ENCODE measurements at regions not wholly inside any gene's neighbourhood (a gene's known extent, or its start where the extent isn't known, plus 50 kb on each side); places are given as distances from the start of the nearest gene placed in this dataset.

DNA sequence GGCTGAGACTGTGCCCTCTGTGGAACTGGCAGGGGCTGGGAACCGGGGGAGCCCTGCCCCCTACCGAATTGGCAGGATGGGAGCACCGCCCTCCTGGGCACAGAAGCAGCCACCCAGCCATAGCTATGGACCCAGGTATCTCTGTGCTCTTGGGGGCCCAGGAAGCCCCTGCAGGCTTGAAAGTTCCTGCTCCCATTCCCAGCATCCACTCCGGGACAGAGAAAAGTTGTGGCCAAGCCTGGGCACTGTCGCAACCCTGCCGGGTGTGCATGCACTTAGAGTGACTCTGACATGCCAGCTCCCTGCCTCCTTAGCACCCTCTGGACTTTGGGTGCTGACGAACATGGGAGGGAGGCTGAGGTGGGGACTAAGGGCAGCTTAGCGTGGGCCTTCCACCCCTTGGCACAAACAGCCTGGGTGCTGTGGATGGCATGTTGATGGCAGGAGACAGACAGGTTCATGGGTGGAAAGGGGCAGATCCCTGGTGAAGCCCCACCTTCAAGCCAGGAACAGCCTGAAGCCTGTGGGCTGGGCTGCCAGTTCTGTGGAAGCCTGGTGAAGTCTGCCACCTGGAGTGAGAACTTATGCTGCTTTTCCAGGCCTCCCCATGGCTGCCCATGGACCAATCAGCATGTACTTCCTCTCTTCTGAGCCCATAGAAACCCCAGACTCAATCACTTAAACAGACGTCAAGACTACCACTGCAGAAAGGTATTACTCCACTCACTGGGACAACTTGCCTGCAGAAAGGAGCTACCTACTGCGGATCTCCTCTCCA is 279.0 kb downstream of the ATXN7L3B start:
- intact Hi-C loops (cut with DNase I; ENCODE audit: low total_unique reads): no loop called here
- no peak overlapping the region for H3K27ac ChIP-seq
- no peak overlapping the region for H3K4me3 ChIP-seq
- no peaks in the 10 kb centered on the region for H3K4me1 ChIP-seq
- no peaks in the 10 kb centered on the region for H3K36me3 ChIP-seq
- no peak for DNase-seq
- H3K9me3 ChIP-seq: no peaks in the 10 kb centered on the region
- TF ChIP-seq CTCF (IDR thresholded peaks at IDR 0.05): no peak
- no peaks in the 10 kb centered on the region for H3K27me3 ChIP-seq

GRCh38 chr12:74817499-74817898 is 279.9 kb downstream of the ATXN7L3B start:
- Histone ChIP-seq H3K4me1 (no peaks in the 10 kb centered on the region), H3K9me3 (no peaks in the 10 kb centered on the region), H3K27me3 (no peaks in the 10 kb centered on the region), H3K36me3 (no peaks in the 10 kb centered on the region), H3K27ac (no peak overlapping the region), H3K4me3 (no peak overlapping the region)
- no peak for TF ChIP-seq CTCF (IDR thresholded peaks at IDR 0.05)
- DNase-seq: no peak
- intact Hi-C loops (cut with DNase I; ENCODE audit: low total_unique reads): no loop called here

DNA sequence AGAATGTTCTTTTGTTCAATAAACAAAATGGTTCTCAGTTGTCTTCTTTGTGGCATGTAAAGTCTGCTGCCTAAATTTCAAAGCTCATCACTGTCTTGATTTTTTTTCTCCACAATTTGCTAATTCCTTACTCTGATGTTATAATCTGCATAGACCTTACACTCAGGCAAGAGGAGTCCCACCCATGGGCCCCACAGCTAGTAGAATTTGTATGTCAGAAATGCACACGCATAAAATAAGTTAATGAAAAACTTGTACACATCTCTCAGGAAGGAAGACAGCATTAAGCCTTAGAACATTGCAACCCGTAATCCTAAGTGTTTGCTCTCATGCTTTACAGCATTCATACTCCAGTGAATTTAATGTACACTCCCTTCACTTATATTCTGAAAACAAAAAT is 280.8 kb downstream of the ATXN7L3B start:
- no peaks in the 10 kb centered on the region for H3K9me3 ChIP-seq
- no peak for TF ChIP-seq CTCF (IDR thresholded peaks at IDR 0.05)
- H3K36me3 ChIP-seq: no peaks in the 10 kb centered on the region
- no peaks in the 10 kb centered on the region for H3K27me3 ChIP-seq
- intact Hi-C loops (cut with DNase I; ENCODE audit: low total_unique reads): no loop called here
- no peak overlapping the region for H3K4me3 ChIP-seq
- H3K4me1 ChIP-seq: no peaks in the 10 kb centered on the region
- H3K27ac ChIP-seq: no peak overlapping the region
- DNase-seq: no peak

- DNase-seq: no peak
- H3K4me3 ChIP-seq: no peak overlapping the region
- H3K27me3 ChIP-seq: no peaks in the 10 kb centered on the region
- no peaks in the 10 kb centered on the region for H3K9me3 ChIP-seq
- no peak overlapping the region for H3K27ac ChIP-seq
- intact Hi-C loops (cut with DNase I; ENCODE audit: low total_unique reads): no loop called here
- no peak for TF ChIP-seq CTCF (IDR thresholded peaks at IDR 0.05)
- no peaks in the 10 kb centered on the region for H3K36me3 ChIP-seq
- no peaks in the 10 kb centered on the region for H3K4me1 ChIP-seq
These were observed 282.7 kb downstream of the ATXN7L3B start for GRCh38 chr12:74820324-74820723.

- Histone ChIP-seq H3K4me1 (no peaks in the 10 kb centered on the region), H3K27ac (no peak overlapping the region), H3K27me3 (no peaks in the 10 kb centered on the region), H3K36me3 (no peaks in the 10 kb centered on the region), H3K9me3 (no peaks in the 10 kb centered on the region), H3K4me3 (no peak overlapping the region)
- TF ChIP-seq CTCF (IDR thresholded peaks at IDR 0.05): no peak
- intact Hi-C loops (cut with DNase I; ENCODE audit: low total_unique reads): no loop called here
- no peak for DNase-seq
These were observed 298.9 kb downstream of the ATXN7L3B start for GRCh38 chr12:74836567-74836966.

GRCh38 chr12:74846116-74846515 is 308.5 kb downstream of the ATXN7L3B start:
- Histone ChIP-seq H3K4me3 (no peak overlapping the region), H3K27me3 (no peaks in the 10 kb centered on the region), H3K36me3 (no peaks in the 10 kb centered on the region), H3K27ac (no peak overlapping the region), H3K9me3 (no peaks in the 10 kb centered on the region), H3K4me1 (no peaks in the 10 kb centered on the region)
- intact Hi-C loops (cut with DNase I; ENCODE audit: low total_unique reads): no loop called here
- TF ChIP-seq CTCF (IDR thresholded peaks at IDR 0.05): no peak
- no peak for DNase-seq
